ENCODE measurements at regions not wholly inside any gene's neighbourhood (a gene's known extent, or its start where the extent isn't known, plus 50 kb on each side); places are given as distances from the start of the nearest gene placed in this dataset.

- Histone ChIP-seq H3K4me3 (no peak overlapping the region), H2AFZ (no peak overlapping the region), H3K27me3 (ENCODE audit: insufficient read depth) (no peaks in the 10 kb centered on the region), H3K79me2 (replicated peaks; ENCODE audit: insufficient read depth) (no peaks in the 10 kb centered on the region), H3F3A (replicated peaks; ENCODE audit: low read depth) (no peaks in the 10 kb centered on the region), H4K20me1 (replicated peaks; ENCODE audit: insufficient read depth) (no peaks in the 10 kb centered on the region), H3K9me2 (ENCODE audit: insufficient read depth) (peaks cover 5% of the 10 kb centered on the region; the same call in 1 of the 2 replicates), H3K27ac (ENCODE audit: low read depth) (no peak overlapping the region), H3K4me2 (no peak overlapping the region), H3K4me1 (ENCODE audit: insufficient read depth) (peaks cover 25% of the 10 kb centered on the region), H3K36me3 (ENCODE audit: insufficient read depth) (no peaks in the 10 kb centered on the region)
- Mint-ChIP-seq H3K9me3 (peaks cover 11% of the 10 kb centered on the region), H3K4me3 (no peak overlapping the region), H3K4me1 (peaks cover 34% of the 10 kb centered on the region), H3K27me3 (ENCODE audit: insufficient read depth, low read depth, poor library complexity) (peaks cover 2% of the 10 kb centered on the region), H3K36me3 (ENCODE audit: low read depth) (peaks cover 12% of the 10 kb centered on the region), H3K27ac (no peak overlapping the region)
- DNase-seq (ENCODE audit: low spot score) (no peak), ATAC-seq (no peak)
- TF ChIP-seq REST (IDR thresholded peaks at IDR 0.05; ENCODE audit: unreplicated experiment) (no peak), NANOG (IDR thresholded peaks at IDR 0.05; ENCODE audit: borderline replicate concordance) (no peak), STAT1 (IDR thresholded peaks at IDR 0.05; ENCODE audit: unreplicated experiment) (no peak), CREB1 (CRISPR knock-in tag; IDR thresholded peaks at IDR 0.05; ENCODE audit: low read depth) (no peak), ZNF114 (CRISPR knock-in tag; IDR thresholded peaks at IDR 0.05) (no peak), EZH2phosphoT487 (IDR thresholded peaks at IDR 0.05; ENCODE audit: unreplicated experiment) (no peak), EZH2 (IDR thresholded peaks at IDR 0.05; ENCODE audit: low read depth, unreplicated experiment) (no peak), POLR2AphosphoS5 (IDR thresholded peaks at IDR 0.05; ENCODE audit: low read depth) (no peak), JUNB (IDR thresholded peaks at IDR 0.05; ENCODE audit: unreplicated experiment) (no peak), ZNF331 (CRISPR knock-in tag; IDR thresholded peaks at IDR 0.05; ENCODE audit: low read depth) (no peak)
- TF ChIP-seq, protein P1, sequence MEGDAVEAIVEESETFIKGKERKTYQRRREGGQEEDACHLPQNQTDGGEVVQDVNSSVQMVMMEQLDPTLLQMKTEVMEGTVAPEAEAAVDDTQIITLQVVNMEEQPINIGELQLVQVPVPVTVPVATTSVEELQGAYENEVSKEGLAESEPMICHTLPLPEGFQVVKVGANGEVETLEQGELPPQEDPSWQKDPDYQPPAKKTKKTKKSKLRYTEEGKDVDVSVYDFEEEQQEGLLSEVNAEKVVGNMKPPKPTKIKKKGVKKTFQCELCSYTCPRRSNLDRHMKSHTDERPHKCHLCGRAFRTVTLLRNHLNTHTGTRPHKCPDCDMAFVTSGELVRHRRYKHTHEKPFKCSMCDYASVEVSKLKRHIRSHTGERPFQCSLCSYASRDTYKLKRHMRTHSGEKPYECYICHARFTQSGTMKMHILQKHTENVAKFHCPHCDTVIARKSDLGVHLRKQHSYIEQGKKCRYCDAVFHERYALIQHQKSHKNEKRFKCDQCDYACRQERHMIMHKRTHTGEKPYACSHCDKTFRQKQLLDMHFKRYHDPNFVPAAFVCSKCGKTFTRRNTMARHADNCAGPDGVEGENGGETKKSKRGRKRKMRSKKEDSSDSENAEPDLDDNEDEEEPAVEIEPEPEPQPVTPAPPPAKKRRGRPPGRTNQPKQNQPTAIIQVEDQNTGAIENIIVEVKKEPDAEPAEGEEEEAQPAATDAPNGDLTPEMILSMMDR (conservative IDR thresholded peaks at IDR 0.05; ENCODE audit: low read depth in 2 of 2) = no peak
- TF ChIP-seq, protein P2, sequence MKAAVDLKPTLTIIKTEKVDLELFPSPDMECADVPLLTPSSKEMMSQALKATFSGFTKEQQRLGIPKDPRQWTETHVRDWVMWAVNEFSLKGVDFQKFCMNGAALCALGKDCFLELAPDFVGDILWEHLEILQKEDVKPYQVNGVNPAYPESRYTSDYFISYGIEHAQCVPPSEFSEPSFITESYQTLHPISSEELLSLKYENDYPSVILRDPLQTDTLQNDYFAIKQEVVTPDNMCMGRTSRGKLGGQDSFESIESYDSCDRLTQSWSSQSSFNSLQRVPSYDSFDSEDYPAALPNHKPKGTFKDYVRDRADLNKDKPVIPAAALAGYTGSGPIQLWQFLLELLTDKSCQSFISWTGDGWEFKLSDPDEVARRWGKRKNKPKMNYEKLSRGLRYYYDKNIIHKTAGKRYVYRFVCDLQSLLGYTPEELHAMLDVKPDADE (IDR thresholded peaks at IDR 0.05) = no peak
- TF ChIP-seq, protein P3, sequence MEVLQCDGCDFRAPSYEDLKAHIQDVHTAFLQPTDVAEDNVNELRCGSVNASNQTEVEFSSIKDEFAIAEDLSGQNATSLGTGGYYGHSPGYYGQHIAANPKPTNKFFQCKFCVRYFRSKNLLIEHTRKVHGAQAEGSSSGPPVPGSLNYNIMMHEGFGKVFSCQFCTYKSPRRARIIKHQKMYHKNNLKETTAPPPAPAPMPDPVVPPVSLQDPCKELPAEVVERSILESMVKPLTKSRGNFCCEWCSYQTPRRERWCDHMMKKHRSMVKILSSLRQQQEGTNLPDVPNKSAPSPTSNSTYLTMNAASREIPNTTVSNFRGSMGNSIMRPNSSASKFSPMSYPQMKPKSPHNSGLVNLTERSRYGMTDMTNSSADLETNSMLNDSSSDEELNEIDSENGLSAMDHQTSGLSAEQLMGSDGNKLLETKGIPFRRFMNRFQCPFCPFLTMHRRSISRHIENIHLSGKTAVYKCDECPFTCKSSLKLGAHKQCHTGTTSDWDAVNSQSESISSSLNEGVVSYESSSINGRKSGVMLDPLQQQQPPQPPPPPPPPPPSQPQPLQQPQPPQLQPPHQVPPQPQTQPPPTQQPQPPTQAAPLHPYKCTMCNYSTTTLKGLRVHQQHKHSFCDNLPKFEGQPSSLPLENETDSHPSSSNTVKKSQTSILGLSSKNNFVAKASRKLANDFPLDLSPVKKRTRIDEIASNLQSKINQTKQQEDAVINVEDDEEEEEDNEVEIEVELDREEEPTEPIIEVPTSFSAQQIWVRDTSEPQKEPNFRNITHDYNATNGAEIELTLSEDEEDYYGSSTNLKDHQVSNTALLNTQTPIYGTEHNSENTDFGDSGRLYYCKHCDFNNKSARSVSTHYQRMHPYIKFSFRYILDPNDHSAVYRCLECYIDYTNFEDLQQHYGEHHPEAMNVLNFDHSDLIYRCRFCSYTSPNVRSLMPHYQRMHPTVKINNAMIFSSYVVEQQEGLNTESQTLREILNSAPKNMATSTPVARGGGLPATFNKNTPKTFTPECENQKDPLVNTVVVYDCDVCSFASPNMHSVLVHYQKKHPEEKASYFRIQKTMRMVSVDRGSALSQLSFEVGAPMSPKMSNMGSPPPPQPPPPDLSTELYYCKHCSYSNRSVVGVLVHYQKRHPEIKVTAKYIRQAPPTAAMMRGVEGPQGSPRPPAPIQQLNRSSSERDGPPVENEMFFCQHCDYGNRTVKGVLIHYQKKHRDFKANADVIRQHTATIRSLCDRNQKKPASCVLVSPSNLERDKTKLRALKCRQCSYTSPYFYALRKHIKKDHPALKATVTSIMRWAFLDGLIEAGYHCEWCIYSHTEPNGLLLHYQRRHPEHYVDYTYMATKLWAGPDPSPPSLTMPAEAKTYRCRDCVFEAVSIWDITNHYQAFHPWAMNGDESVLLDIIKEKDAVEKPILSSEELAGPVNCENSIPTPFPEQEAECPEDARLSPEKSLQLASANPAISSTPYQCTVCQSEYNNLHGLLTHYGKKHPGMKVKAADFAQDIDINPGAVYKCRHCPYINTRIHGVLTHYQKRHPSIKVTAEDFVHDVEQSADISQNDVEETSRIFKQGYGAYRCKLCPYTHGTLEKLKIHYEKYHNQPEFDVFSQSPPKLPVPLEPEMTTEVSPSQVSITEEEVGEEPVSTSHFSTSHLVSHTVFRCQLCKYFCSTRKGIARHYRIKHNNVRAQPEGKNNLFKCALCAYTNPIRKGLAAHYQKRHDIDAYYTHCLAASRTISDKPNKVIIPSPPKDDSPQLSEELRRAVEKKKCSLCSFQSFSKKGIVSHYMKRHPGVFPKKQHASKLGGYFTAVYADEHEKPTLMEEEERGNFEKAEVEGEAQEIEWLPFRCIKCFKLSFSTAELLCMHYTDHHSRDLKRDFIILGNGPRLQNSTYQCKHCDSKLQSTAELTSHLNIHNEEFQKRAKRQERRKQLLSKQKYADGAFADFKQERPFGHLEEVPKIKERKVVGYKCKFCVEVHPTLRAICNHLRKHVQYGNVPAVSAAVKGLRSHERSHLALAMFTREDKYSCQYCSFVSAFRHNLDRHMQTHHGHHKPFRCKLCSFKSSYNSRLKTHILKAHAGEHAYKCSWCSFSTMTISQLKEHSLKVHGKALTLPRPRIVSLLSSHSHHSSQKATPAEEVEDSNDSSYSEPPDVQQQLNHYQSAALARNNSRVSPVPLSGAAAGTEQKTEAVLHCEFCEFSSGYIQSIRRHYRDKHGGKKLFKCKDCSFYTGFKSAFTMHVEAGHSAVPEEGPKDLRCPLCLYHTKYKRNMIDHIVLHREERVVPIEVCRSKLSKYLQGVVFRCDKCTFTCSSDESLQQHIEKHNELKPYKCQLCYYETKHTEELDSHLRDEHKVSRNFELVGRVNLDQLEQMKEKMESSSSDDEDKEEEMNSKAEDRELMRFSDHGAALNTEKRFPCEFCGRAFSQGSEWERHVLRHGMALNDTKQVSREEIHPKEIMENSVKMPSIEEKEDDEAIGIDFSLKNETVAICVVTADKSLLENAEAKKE (CRISPR knock-in tag; IDR thresholded peaks at IDR 0.05) = no peak
These were observed 135.0 kb upstream of the FBN2 start for GRCh38 chr5:128673000-128673399.

All from GM23338 (cell line).